ENCODE measurements at regions not wholly inside any gene's neighbourhood (a gene's known extent, or its start where the extent isn't known, plus 50 kb on each side); places are given as distances from the start of the nearest gene placed in this dataset.

GRCh38 chr5:68771732-68772131 lies 322.1 kb upstream of the SLC30A5 start:
- no peak for TF ChIP-seq EP300 (IDR thresholded peaks at IDR 0.05)
- no peak for TF ChIP-seq CTCF (IDR thresholded peaks at IDR 0.05)
- TF ChIP-seq POLR2A (IDR thresholded peaks at IDR 0.05; ENCODE audit: low read depth): no peak
